B cell (primary cell): ENCODE measurements at regions not wholly inside any gene's neighbourhood (a gene's known extent, or its start where the extent isn't known, plus 50 kb on each side); places are given as distances from the start of the nearest gene placed in this dataset.
"Not testable (repeated sequence)": the region's sequence is repeated elsewhere in the genome, so short reads cannot be mapped to it uniquely, and the experiment has no call there.

Source experiments
- EZH2 ChIP-seq: IDR thresholded peaks from 2 replicates; pipeline ENCODE4 v1.6.1; 2012; ENCODE audit warnings: borderline replicate concordance, low read depth, mild to moderate bottlenecking, moderate library complexity, low read length; ENCODE audit not compliant: insufficient read depth, poor library complexity, severe bottlenecking
- TF ChIP-seq, protein P1 (sequence below): fragments of 200-600 bp; IDR thresholded peaks from one replicate; pipeline ENCODE4 v1.8.0; 2022; ENCODE audit warnings: antibody characterized with exemption, mild to moderate bottlenecking

GRCh38 chr5:24170930-24171329 lies 473.8 kb downstream of the CDH10 start:
- TF ChIP-seq, protein P1, sequence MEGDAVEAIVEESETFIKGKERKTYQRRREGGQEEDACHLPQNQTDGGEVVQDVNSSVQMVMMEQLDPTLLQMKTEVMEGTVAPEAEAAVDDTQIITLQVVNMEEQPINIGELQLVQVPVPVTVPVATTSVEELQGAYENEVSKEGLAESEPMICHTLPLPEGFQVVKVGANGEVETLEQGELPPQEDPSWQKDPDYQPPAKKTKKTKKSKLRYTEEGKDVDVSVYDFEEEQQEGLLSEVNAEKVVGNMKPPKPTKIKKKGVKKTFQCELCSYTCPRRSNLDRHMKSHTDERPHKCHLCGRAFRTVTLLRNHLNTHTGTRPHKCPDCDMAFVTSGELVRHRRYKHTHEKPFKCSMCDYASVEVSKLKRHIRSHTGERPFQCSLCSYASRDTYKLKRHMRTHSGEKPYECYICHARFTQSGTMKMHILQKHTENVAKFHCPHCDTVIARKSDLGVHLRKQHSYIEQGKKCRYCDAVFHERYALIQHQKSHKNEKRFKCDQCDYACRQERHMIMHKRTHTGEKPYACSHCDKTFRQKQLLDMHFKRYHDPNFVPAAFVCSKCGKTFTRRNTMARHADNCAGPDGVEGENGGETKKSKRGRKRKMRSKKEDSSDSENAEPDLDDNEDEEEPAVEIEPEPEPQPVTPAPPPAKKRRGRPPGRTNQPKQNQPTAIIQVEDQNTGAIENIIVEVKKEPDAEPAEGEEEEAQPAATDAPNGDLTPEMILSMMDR: not testable (repeated sequence)
- TF ChIP-seq EZH2: not testable (repeated sequence)
